IMR-90 (cell line): ENCODE measurements at regions not wholly inside any gene's neighbourhood (a gene's known extent, or its start where the extent isn't known, plus 50 kb on each side); places are given as distances from the start of the nearest gene placed in this dataset.

ENCODE experiments used
- ATAC-seq: fragments of 200-7000 bp; cut with Tn5 transposase; 2 replicates; pipeline ENCODE4 v1.9.1; 2020; ENCODE audit warnings: low read depth, mild to moderate bottlenecking, moderate library complexity
- BruUV-seq: library from RNA; stranded (reverse); fragments of 400-500 nt; replicated peaks from 2 replicates; lab custom pipeline; 2021; lab: Mats Ljungman, UMichigan
- CTCF ChIA-PET: fragments of 300-600 bp; formaldehyde crosslinking; extraction: SDS; loops from one replicate; lab custom pipeline; 2021; ENCODE audit warnings: antibody characterized with exemption; lab: Yijun Ruan, JAX
- POLR2A ChIA-PET: fragments of 300-600 bp; sonication (Branson Sonifier 250); formaldehyde crosslinking; loops from one replicate; lab custom pipeline; 2022; ENCODE audit warnings: antibody characterized with exemption; ENCODE audit not compliant: unreplicated experiment; lab: Charles Lee
- DNase-seq: peaks from one replicate; pipeline ENCODE4 v3.0.0; 2013
- H2AFZ ChIP-seq: replicated peaks from 2 replicates; pipeline ENCODE3; 2013; ENCODE audit warnings: low read length, mild to moderate bottlenecking; ENCODE audit not compliant: poor library complexity
- H2AK5ac ChIP-seq: 2 replicates; pipeline ENCODE4 v1.6.1; 2013; ENCODE audit warnings: low read depth, low read length, inconsistent platforms
- H2AK9ac ChIP-seq: replicated peaks from 2 replicates; pipeline ENCODE3; 2013; ENCODE audit warnings: mild to moderate bottlenecking, low read depth, low read length, moderate library complexity; ENCODE audit not compliant: poor library complexity
- H2BK120ac ChIP-seq: 2 replicates; pipeline ENCODE4 v1.6.1; 2013; ENCODE audit warnings: low read depth, low read length, inconsistent platforms
- H2BK15ac ChIP-seq: 3 replicates; pipeline ENCODE4 v1.6.1; 2013; ENCODE audit warnings: low read depth, low read length, inconsistent platforms
- H2BK20ac ChIP-seq: 2 replicates; pipeline ENCODE4 v1.6.1; 2013; ENCODE audit warnings: low read depth, mild to moderate bottlenecking, inconsistent platforms, low read length, moderate library complexity
- H2BK5ac ChIP-seq: 2 replicates; pipeline ENCODE4 v1.6.1; 2013; ENCODE audit warnings: mild to moderate bottlenecking, low read depth, low read length, inconsistent platforms; ENCODE audit not compliant: poor library complexity, severe bottlenecking
- H3K14ac ChIP-seq: replicated peaks from 2 replicates; pipeline ENCODE4 v1.6.1; 2013; ENCODE audit warnings: low read depth, low read length, inconsistent platforms
- H3K18ac ChIP-seq: 2 replicates; pipeline ENCODE4 v1.6.1; 2013; ENCODE audit warnings: low read depth, low read length, control low read depth
- H3K23ac ChIP-seq: 2 replicates; pipeline ENCODE4 v1.6.1; 2013; ENCODE audit warnings: low read depth, low read length, inconsistent platforms
- H3K27ac ChIP-seq: 2 replicates; pipeline ENCODE4 v1.5.1; 2013; ENCODE audit warnings: mild to moderate bottlenecking, control low read depth, low read length; ENCODE audit not compliant: insufficient read depth
- H3K27me3 ChIP-seq: 2 replicates; pipeline ENCODE4 v1.6.1; 2013; ENCODE audit warnings: low read length; ENCODE audit not compliant: control insufficient read depth, insufficient read depth
- H3K36me3 ChIP-seq: 2 replicates; pipeline ENCODE4 v1.6.1; 2013; ENCODE audit warnings: low read length, mixed read lengths; ENCODE audit not compliant: control insufficient read depth, insufficient read depth
- H3K4ac ChIP-seq: 2 replicates; pipeline ENCODE4 v1.6.1; 2013; ENCODE audit warnings: low read depth, low read length, inconsistent platforms
- H3K4me1 ChIP-seq: 2 replicates; pipeline ENCODE4 v1.6.1; 2013; ENCODE audit warnings: low read length, mixed read lengths; ENCODE audit not compliant: control insufficient read depth, insufficient read depth
- H3K4me2 ChIP-seq: 2 replicates; pipeline ENCODE4 v1.6.1; 2013; ENCODE audit warnings: low read depth, mild to moderate bottlenecking, control low read depth, low read length, moderate library complexity
- H3K4me3 ChIP-seq: 2 replicates; pipeline ENCODE4 v1.5.1; 2013; ENCODE audit warnings: low read depth, mild to moderate bottlenecking, control low read depth, low read length, moderate library complexity; ENCODE audit not compliant: insufficient read depth
- H3K56ac ChIP-seq: 2 replicates; pipeline ENCODE4 v1.6.1; 2013; ENCODE audit warnings: low read length, inconsistent platforms; ENCODE audit not compliant: insufficient read depth; ENCODE audit errors: extremely low read depth
- H3K79me1 ChIP-seq, 2 experiments: 2 replicates each; pipeline ENCODE4 v1.6.1; 2013; ENCODE audit warnings: low read length in 2 of 2, inconsistent platforms in 1 of 2, low read depth in 1 of 2
- H3K9ac ChIP-seq: 2 replicates; pipeline ENCODE4 v1.6.1; 2013; ENCODE audit warnings: low read depth, low read length, control low read depth
- H3K9me1 ChIP-seq: 2 replicates; pipeline ENCODE4 v1.6.1; 2013; ENCODE audit warnings: low read length, inconsistent platforms; ENCODE audit not compliant: insufficient read depth
- H3K9me3 ChIP-seq: 2 replicates; pipeline ENCODE4 v1.6.1; 2013; ENCODE audit warnings: low read length; ENCODE audit not compliant: control insufficient read depth, insufficient read depth
- H4K20me1 ChIP-seq: 2 replicates; pipeline ENCODE4 v1.6.1; 2013; ENCODE audit warnings: low read length, inconsistent platforms; ENCODE audit not compliant: insufficient read depth
- H4K5ac ChIP-seq: 2 replicates; pipeline ENCODE4 v1.6.1; 2013; ENCODE audit warnings: mild to moderate bottlenecking, low read depth, low read length, control low read depth
- H4K8ac ChIP-seq, 2 experiments: 2 replicates each; pipeline ENCODE4 v1.6.1; 2013; ENCODE audit warnings: low read depth in 2 of 2, low read length in 2 of 2, control low read depth in 1 of 2, inconsistent platforms in 1 of 2
- H4K91ac ChIP-seq: 2 replicates; pipeline ENCODE4 v1.6.1; 2013; ENCODE audit warnings: low read depth, low read length, inconsistent platforms; ENCODE audit not compliant: insufficient read depth
- BHLHE40 ChIP-seq: fragments of 150-350 bp; IDR thresholded peaks from 2 replicates; pipeline ENCODE4 v1.6.1; 2016; ENCODE audit warnings: mild to moderate bottlenecking, low read depth, low read length
- CEBPB ChIP-seq: IDR thresholded peaks from 2 replicates; pipeline ENCODE4 v1.6.1; 2012; ENCODE audit warnings: low read depth, low read length, improper control_type of control experiment
- CHD1 ChIP-seq: IDR thresholded peaks from 2 replicates; pipeline ENCODE4 v1.6.1; 2012; ENCODE audit warnings: low read depth, low read length, improper control_type of control experiment
- FOS ChIP-seq: fragments of 150-350 bp; IDR thresholded peaks from 2 replicates; pipeline ENCODE4 v1.6.1; 2016; ENCODE audit warnings: low read depth, low read length
- MAZ ChIP-seq: IDR thresholded peaks from 2 replicates; pipeline ENCODE4 v1.6.1; 2012; ENCODE audit warnings: low read depth, mild to moderate bottlenecking, low read length, improper control_type of control experiment, moderate library complexity, borderline replicate concordance
- MXI1 ChIP-seq: IDR thresholded peaks from 2 replicates; pipeline ENCODE4 v1.6.1; 2012; ENCODE audit warnings: low read depth, mild to moderate bottlenecking, low read length, moderate library complexity, borderline replicate concordance
- NFE2L2 ChIP-seq: fragments of 150-350 bp; IDR thresholded peaks from 2 replicates; pipeline ENCODE4 v1.6.1; 2016; ENCODE audit warnings: low read depth, mild to moderate bottlenecking, low read length
- POLR2A ChIP-seq: IDR thresholded peaks from 2 replicates; pipeline ENCODE4 v1.6.1; 2012; ENCODE audit warnings: mild to moderate bottlenecking, low read depth, low read length
- RAD21 ChIP-seq: IDR thresholded peaks from 2 replicates; pipeline ENCODE4 v1.6.1; 2012; ENCODE audit warnings: low read length, improper control_type of control experiment
- RCOR1 ChIP-seq: IDR thresholded peaks from 2 replicates; pipeline ENCODE4 v1.6.1; 2012; ENCODE audit warnings: mild to moderate bottlenecking, low read length, improper control_type of control experiment; ENCODE audit not compliant: insufficient replicate concordance
- RFX5 ChIP-seq: IDR thresholded peaks from 2 replicates; pipeline ENCODE4 v1.8.0; 2012; ENCODE audit warnings: low read depth, mild to moderate bottlenecking, low read length, moderate library complexity
- SMC3 ChIP-seq: fragments of 150-350 bp; IDR thresholded peaks from 2 replicates; pipeline ENCODE4 v1.6.1; 2016; ENCODE audit warnings: low read depth, mild to moderate bottlenecking, antibody characterized with exemption, low read length, moderate library complexity
- WGBS, 2 experiments: methylation state at CpG; one replicate each; pipeline versions ENCODE4 v1.1.5 to v1.1.7; 2013; ENCODE audit warnings: missing lambda C conversion rate in 2 of 2; ENCODE audit not compliant: insufficient read length in 1 of 2; ENCODE audit errors: extremely low coverage in 2 of 2; 5-methylcytosine and 5-hydroxymethylcytosine counted together
- dilution Hi-C: fragments of 300-500 bp; cut with HindIII; formaldehyde crosslinking; loops from one replicate; pipeline ENCODE4 v1.14.3; 2018; ENCODE audit warnings: low sequenced_read_pairs; ENCODE audit not compliant: unreplicated experiment
- in situ Hi-C: fragments of 300-500 bp; cut with MboI; formaldehyde crosslinking; loops from 3 replicates; pipeline ENCODE4 v1.14.3; 2019; ENCODE audit warnings: low sequenced_read_pairs, inconsistent platforms, mixed read lengths
- intact Hi-C: fragments of 100-400 bp; cut with micrococcal nuclease; formaldehyde crosslinking; loops from 2 replicates; pipeline ENCODE4 v1.10.0; 2022
- TF ChIP-seq, protein P1 (sequence below): fragments of 150-350 bp; IDR thresholded peaks from 2 replicates; pipeline ENCODE4 v1.6.1; 2017; ENCODE audit warnings: mild to moderate bottlenecking, antibody characterized with exemption, low read length, low read depth
- TF ChIP-seq, protein P2 (sequence below): fragments of 150-350 bp; IDR thresholded peaks from 2 replicates; pipeline ENCODE4 v1.6.1; 2016; ENCODE audit warnings: low read depth, mild to moderate bottlenecking, low read length, moderate library complexity, borderline replicate concordance

DNA sequence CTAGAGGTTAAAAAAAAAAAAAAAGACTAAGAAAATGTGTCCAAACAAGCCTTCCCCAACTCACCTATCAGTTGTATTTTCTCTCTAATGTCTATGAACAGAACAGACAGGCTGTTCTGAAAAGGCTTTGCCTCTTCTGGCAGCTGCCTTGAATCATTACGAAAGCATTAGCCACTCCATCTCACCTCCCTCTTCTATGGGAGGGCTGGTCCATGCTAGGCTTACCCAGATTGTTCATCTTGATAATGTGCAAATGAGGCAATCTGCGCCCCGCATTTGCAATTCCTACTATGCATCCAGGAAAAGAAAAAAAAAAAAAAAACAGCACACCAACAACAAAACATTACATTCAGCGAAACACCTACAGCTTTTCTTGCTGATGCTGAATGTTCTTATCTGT lies 429.9 kb upstream of the USP9Y start:
- WGBS, 2 experiments: no CpG with 5 or more reads among the region's 4 CpGs
- Histone ChIP-seq H3K27me3 (no peaks in the 10 kb centered on the region), H2BK5ac (no peak overlapping the region), H3K4me2 (no peak overlapping the region), H2AK9ac (no peak overlapping the region), H3K79me1 (no peaks in the 10 kb centered on the region), H2BK20ac (no peak overlapping the region), H3K9me3 (no peaks in the 10 kb centered on the region), H4K8ac (no peak overlapping the region), H3K4me1 (no peaks in the 10 kb centered on the region), H4K91ac (no peak overlapping the region), H3K36me3 (no peaks in the 10 kb centered on the region), H3K23ac (no peak overlapping the region), H3K27ac (no peak overlapping the region), H3K9me1 (no peaks in the 10 kb centered on the region), H4K20me1 (no peaks in the 10 kb centered on the region), H4K5ac (no peak overlapping the region), H3K4ac (no peak overlapping the region), H2AK5ac (no peak overlapping the region), H3K4me3 (no peak overlapping the region), H3K14ac (no peak overlapping the region), H3K18ac (no peak overlapping the region), H2BK120ac (no peak overlapping the region), H2AFZ (no peak overlapping the region), H3K9ac (no peak overlapping the region), H2BK15ac (no peak overlapping the region), H3K56ac (no peak overlapping the region)
- DNase-seq (no peak), ATAC-seq (no peak)
- in situ Hi-C loops: no loop called here
- intact Hi-C loops: no loop called here
- BruUV-seq: no TSS peak
- TF ChIP-seq FOS (no peak), RAD21 (no peak), NFE2L2 (no peak), RCOR1 (no peak), BHLHE40 (no peak), RFX5 (no peak), MXI1 (no peak), MAZ (no peak), POLR2A (no peak), CEBPB (no peak), SMC3 (no peak), CHD1 (no peak)
- TF ChIP-seq, protein P1, sequence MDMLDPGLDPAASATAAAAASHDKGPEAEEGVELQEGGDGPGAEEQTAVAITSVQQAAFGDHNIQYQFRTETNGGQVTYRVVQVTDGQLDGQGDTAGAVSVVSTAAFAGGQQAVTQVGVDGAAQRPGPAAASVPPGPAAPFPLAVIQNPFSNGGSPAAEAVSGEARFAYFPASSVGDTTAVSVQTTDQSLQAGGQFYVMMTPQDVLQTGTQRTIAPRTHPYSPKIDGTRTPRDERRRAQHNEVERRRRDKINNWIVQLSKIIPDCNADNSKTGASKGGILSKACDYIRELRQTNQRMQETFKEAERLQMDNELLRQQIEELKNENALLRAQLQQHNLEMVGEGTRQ: no peak
- TF ChIP-seq, protein P2, sequence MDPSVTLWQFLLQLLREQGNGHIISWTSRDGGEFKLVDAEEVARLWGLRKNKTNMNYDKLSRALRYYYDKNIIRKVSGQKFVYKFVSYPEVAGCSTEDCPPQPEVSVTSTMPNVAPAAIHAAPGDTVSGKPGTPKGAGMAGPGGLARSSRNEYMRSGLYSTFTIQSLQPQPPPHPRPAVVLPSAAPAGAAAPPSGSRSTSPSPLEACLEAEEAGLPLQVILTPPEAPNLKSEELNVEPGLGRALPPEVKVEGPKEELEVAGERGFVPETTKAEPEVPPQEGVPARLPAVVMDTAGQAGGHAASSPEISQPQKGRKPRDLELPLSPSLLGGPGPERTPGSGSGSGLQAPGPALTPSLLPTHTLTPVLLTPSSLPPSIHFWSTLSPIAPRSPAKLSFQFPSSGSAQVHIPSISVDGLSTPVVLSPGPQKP: no peak
- CTCF ChIA-PET: no interaction called here
- dilution Hi-C loops: no loop called here
- POLR2A ChIA-PET: no interaction called here
